HG02938 (cell line): ENCODE measurements at regions not wholly inside any gene's neighbourhood (a gene's known extent, or its start where the extent isn't known, plus 50 kb on each side); places are given as distances from the start of the nearest gene placed in this dataset.

Source experiments
- ATAC-seq: cut with Tn5 transposase; IDR thresholded peaks from one replicate; pipeline ENCODE4 v1.9.1; 2021; ENCODE audit warnings: mild to moderate bottlenecking, moderate library complexity; ENCODE audit not compliant: unreplicated experiment

DNA sequence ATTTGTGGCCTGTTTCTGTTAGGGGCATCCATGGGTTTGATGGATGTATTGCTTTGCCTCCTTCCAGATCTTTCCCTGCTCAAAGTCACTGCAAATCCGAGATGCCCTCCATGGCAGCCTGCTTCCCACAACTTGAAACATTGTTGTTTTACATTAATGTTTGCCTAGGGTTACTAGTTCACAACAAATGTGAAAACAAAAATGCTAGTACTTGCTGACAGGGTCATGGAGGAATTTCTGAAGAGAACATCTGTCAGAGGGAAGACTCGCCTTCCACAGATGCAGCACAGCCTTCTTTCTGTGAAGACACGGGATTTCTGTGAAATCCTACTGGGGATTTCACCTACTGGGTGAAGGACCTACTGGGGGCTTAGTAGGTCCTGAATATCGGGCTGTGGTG, 260.0 kb upstream of the FN1 start:
- no peak for ATAC-seq

DNA sequence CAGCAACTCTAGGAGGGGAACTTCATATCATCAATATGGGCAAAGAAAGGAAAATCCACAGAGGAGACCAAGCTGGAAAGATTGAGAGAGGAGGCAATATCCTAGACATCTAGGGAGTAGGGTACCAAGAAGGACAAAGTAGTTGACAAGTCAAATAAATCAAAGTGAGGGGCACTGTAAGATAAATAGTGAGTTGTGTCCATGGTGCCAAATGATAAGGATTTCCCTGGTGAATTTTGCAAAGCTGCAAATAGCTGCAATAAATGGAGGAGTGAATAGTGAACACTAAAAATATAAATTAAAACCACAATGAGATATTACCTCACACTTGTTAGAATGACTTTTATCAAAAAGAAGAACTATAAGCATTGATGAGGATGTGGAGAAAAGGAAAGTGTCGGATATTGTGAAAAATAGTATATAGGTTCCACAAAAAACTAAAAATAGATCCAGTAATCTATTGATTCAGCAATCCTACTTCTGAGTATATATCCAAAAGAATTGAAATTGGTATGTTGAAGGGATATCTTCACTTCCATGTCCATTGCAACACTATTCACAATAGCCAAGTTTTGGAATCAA, 258.2 kb upstream of the FN1 start:
- ATAC-seq = no peak

- ATAC-seq = no peak
Observed at GRCh38 chr2:215693193-215693998, 257.5 kb upstream of the FN1 start.

DNA sequence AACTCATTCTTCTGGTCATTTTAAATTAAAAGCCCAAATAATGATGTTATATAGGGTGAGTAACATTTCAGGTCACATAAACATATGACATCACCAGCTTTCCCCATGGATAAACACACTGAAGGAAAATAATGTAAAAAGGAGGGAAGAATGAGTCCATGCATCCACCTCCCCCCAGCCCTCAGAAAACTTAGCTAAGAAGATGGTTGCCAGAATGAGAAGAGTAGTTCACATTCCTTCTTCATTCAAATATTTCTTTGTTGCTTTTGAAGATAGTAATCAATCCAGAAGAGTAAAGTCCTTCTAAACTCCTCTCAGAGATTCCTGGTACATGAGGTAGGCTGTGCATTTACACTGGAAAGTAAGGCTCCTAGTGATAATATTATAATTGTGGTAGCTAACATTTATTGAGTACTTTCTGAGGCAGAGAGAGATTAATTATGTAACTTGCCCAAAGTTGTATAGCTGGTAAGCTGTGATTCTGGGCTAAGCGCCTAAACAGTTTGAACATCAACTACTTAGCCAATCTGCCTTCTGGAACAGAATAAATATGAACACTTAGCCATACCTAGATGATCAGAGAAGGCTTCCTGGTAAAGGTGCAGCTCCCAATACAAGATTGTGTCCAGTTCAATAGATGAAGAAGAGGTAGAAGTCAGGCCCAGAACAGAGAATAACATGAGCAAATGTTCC, 256.7 kb upstream of the FN1 start:
- ATAC-seq = no peak

DNA sequence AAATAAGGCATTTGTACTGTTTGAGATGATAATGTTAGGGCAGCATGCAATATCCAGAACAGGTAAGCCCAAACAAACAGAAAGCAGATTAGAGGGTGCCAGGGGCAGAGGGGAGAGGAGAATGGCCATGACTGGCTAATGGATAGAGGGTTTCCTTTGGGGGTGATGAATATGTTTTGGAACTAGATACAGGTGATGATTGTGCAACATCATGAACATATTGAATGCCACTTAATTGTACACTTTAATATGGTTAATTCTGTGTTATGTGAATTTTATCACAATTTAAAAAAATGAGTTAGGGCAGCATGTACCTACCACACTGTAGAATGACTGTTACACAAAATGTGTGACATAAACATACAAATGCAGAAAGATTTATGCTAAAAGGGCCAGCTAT, 255.5 kb upstream of the FN1 start:
- no peak for ATAC-seq

- ATAC-seq = no peak
Observed at GRCh38 chr2:215687149-215688031, 251.5 kb upstream of the FN1 start.

DNA sequence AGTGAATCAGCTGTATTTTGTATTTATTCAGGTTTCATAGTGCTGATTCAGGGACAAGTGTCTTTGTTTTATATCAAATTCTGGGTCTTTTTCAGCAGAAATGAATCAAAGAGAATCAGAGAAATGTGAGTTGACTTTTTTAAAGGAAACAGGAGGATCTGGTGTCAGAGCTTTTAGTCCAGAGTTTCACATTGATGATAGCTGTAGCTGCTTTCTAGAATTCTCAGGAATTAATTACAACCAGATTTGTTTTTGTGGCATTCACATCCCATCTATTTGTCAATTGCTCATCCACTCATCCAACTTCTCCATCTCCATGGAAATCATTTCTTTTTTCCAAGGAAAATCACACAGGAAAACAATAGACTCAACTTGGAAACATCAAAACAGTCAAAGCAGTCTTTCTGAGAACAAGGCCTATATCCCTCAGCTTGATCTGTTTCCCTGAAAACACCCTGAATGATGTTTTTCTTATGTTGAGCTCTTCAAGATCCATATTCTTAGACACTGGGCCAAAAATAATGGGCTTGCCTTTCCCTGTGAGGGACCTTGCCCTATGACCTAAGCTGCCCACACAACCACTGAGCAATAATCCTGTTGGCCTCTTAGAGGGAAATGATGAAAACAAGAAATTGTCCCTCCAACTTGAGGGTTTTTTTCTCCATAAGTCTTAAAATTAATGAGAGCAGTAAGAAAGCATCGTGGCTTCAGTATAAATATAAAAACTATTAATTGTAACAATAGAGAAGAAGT, 249.5 kb upstream of the FN1 start:
- no peak for ATAC-seq

DNA sequence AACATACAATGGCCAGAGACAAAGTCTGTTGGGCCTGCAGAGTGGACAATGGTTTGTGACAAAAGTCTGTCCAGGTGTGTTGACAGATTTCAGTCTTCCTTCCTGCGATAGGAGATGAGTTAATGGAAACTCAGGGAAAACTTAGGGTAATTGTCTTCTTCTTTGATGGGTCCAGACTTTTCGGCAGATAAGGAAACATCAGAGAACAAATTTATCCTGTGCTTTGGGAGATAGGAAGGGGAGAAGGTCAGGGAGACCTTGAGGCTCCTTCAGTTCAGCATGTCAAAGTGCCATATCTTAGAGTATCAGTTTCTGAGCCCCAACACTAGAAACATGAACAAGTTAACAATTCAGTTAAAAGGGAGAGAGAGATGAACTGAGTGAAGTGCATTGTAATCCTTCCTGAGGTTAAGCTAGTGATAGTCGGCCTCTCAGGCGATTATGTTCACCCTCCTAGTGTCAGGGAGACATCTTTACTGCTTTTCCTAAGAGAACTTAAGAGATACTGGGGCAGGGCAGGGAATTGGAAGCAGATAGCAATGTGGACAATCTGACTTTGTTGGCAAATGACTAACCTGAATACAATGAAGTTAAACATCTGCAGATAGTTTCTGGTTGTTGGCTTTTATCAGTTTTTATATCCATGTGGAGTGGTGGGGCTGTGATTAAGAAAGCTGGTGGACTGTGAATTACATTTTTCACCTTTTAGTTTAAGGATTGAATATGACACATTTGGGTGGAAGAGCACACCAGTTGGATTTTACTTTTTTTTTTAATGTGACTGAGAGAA, 248.8 kb upstream of the FN1 start:
- no peak for ATAC-seq

GRCh38 chr2:215683295-215683694, 247.4 kb upstream of the FN1 start:
- ATAC-seq = no peak

GRCh38 chr2:215681799-215682596, 246.1 kb upstream of the FN1 start:
- no peak for ATAC-seq

DNA sequence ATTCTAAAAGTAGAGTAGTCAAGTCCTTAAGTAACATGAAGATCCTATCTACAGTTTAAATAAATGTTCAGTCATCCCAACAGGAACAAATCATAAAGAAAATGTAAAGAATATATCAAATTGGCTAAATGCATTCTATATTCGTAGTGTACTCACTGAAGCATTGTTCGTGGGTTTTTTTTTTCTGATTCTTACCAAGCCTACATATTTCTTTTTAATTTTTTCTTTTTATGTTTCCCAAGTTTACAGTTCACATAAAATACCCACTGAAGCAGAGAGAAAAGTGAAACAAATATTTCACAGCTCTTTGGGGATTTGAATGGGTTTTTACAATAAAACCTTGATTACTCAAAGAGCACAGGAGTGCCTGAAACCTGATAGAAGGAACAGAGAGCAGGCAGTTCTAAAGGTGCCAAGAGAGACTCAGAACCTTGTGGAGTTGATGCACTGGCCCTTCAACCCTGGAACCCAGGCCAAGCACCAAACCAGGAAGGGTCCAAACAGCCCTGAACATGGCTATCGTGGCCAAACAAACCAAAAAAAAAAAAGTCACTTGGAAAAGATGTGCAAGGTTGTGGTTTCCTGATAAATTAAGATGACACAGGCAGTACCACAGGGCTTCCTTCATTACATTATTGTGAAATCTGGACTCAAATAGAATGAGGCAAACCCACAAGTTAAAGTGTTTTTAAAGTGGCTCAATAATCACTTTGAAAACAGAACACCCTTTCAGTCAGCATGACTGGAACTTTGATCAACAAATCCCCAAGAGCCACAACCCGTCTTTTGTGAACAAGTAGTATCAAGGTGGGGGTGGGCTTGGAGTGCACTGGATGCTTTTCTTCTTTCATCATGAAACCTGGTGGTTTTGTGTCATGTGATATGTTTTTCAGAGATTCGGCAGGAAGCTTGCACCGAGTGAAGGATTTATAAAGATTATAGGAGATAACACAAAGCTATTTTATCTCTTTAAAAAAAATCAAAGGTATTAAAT, 245.0 kb upstream of the FN1 start:
- peak; percentile 57 for ATAC-seq

GRCh38 chr2:215678094-215678493, 242.2 kb upstream of the FN1 start:
- ATAC-seq = no peak

GRCh38 chr2:215677481-215677880, 241.6 kb upstream of the FN1 start:
- no peak for ATAC-seq

GRCh38 chr2:215672406-215672805, 236.5 kb upstream of the FN1 start:
- ATAC-seq = no peak

GRCh38 chr2:215671691-215672090, 235.8 kb upstream of the FN1 start:
- no peak for ATAC-seq

DNA sequence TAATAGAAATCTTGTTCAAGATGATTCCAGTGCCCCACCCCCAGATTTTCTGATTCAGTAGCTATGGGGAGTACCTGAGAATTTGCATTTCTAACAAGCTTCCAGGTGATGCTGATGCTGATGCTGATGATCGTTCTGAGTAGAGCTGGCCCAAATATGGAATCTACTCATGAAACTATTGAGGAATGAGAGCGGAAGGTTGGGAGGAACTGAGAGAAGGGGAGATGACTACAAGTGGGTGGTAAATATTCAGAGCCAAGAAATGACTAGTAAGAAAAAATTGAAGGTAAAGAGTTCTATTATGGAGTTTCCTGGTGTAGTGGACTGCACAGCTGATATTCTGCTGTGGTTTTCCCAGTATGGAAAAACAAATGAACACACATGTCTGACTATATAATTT, 235.4 kb upstream of the FN1 start:
- no peak for ATAC-seq

DNA sequence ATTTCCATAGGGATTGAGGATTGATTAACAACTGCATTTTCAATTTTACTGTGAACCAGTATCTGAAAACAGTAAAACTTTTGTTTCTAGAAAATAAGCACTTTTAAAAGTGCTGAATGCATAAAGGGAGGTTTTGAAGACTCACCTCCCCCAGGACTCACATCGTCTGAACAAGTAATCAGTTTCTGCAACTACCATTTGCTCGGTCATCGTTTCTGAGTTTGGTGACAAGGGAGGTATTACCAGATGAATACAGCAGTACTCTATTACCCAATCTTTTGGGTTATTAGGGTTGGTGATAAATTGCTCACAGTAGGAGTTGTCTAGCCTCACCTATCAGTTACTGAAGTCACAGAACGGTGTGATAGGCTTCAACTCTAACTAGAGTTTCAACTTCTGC, 234.5 kb upstream of the FN1 start:
- no peak for ATAC-seq

GRCh38 chr2:215668378-215668775, 232.5 kb upstream of the FN1 start:
- ATAC-seq = no peak
